Neuronal stem cell (in vitro differentiated cells): ENCODE measurements at regions not wholly inside any gene's neighbourhood (a gene's known extent, or its start where the extent isn't known, plus 50 kb on each side); places are given as distances from the start of the nearest gene placed in this dataset.

Experiments used
- DNase-seq: peaks from one replicate; pipeline ENCODE4 v3.0.0-alpha.2; 2013; ENCODE audit warnings: low spot score
- H2AFZ ChIP-seq: one replicate; pipeline ENCODE4 v1.6.1; 2013; ENCODE audit warnings: mild to moderate bottlenecking, low read length, inconsistent platforms
- H2AK5ac ChIP-seq: 2 replicates; pipeline ENCODE4 v1.6.1; 2013; ENCODE audit warnings: low read depth, mild to moderate bottlenecking, inconsistent platforms, low read length, moderate library complexity, mixed read lengths
- H2BK120ac ChIP-seq: 2 replicates; pipeline ENCODE4 v1.6.1; 2013; ENCODE audit warnings: low read depth, mild to moderate bottlenecking, inconsistent platforms, low read length, moderate library complexity, mixed read lengths
- H2BK12ac ChIP-seq: one replicate; pipeline ENCODE4 v1.6.1; 2013; ENCODE audit warnings: low read length, inconsistent platforms
- H2BK15ac ChIP-seq: 2 replicates; pipeline ENCODE4 v1.6.1; 2013; ENCODE audit warnings: mild to moderate bottlenecking, low read length, inconsistent platforms, mixed read lengths
- H2BK5ac ChIP-seq: one replicate; pipeline ENCODE4 v1.6.1; 2013; ENCODE audit warnings: inconsistent platforms, mild to moderate bottlenecking, low read length, moderate library complexity
- H3K14ac ChIP-seq: one replicate; pipeline ENCODE4 v1.6.1; 2013; ENCODE audit warnings: low read length, inconsistent platforms
- H3K18ac ChIP-seq: 2 replicates; pipeline ENCODE4 v1.6.1; 2013; ENCODE audit warnings: low read length, inconsistent platforms
- H3K23ac ChIP-seq: 2 replicates; pipeline ENCODE4 v1.6.1; 2013; ENCODE audit warnings: low read depth, mild to moderate bottlenecking, mixed read lengths, low read length, inconsistent platforms; ENCODE audit not compliant: poor library complexity
- H3K27ac ChIP-seq: replicated peaks from 3 replicates; pipeline ENCODE4 v1.5.1; 2013; ENCODE audit warnings: low read length, inconsistent platforms
- H3K27me3 ChIP-seq, 3 experiments: 2 replicates each; pipeline ENCODE4 v1.6.1; 2013; ENCODE audit warnings: low read length in 3 of 3, mild to moderate bottlenecking in 2 of 3, inconsistent platforms in 1 of 3, low read depth in 1 of 3, mixed read lengths in 1 of 3, moderate library complexity in 1 of 3; ENCODE audit not compliant: control insufficient read depth in 3 of 3, insufficient read depth in 3 of 3
- H3K36me3 ChIP-seq, 2 donors: replicated peaks in 1 of 2; 2 replicates each; pipeline ENCODE4 v1.6.1; 2013; ENCODE audit warnings: low read length in 2 of 2; ENCODE audit not compliant: control insufficient read depth in 2 of 2, insufficient read depth in 2 of 2
- H3K4ac ChIP-seq: 2 replicates; pipeline ENCODE4 v1.6.1; 2013; ENCODE audit warnings: inconsistent platforms, mild to moderate bottlenecking, low read length, moderate library complexity
- H3K4me1 ChIP-seq, 2 donors: 1 replicate in 1 of 2; 2 replicates in 1 of 2; pipeline ENCODE4 v1.6.1; 2013; ENCODE audit warnings: low read length in 2 of 2, low read depth in 1 of 2; ENCODE audit not compliant: control insufficient read depth in 2 of 2, insufficient read depth in 1 of 2
- H3K4me2 ChIP-seq: one replicate; pipeline ENCODE4 v1.6.1; 2013; ENCODE audit warnings: mild to moderate bottlenecking, low read length, inconsistent platforms; ENCODE audit not compliant: insufficient read depth, poor library complexity, severe bottlenecking
- H3K4me3 ChIP-seq, 2 donors: 2 replicates each; pipeline ENCODE4 v1.5.1; 2013; ENCODE audit warnings: low read length in 2 of 2, mild to moderate bottlenecking in 2 of 2, inconsistent platforms in 1 of 2, moderate library complexity in 1 of 2
- H3K79me1 ChIP-seq: one replicate; pipeline ENCODE4 v1.6.1; 2013; ENCODE audit warnings: low read depth, mild to moderate bottlenecking, inconsistent platforms, low read length, moderate library complexity
- H3K9ac ChIP-seq: one replicate; pipeline ENCODE4 v1.6.1; 2013; ENCODE audit warnings: mild to moderate bottlenecking, low read depth, low read length, inconsistent platforms; ENCODE audit not compliant: poor library complexity
- H3K9me3 ChIP-seq, 2 donors: replicated peaks in 1 of 2; 2 replicates each; pipeline versions ENCODE3 to v1.6.1; 2013; ENCODE audit warnings: low read length in 2 of 2, mild to moderate bottlenecking in 2 of 2, inconsistent platforms in 1 of 2, low read depth in 1 of 2, mixed read lengths in 1 of 2, moderate library complexity in 1 of 2; ENCODE audit not compliant: control insufficient read depth in 2 of 2, insufficient read depth in 1 of 2
- H4K8ac ChIP-seq: one replicate; pipeline ENCODE4 v1.6.1; 2013; ENCODE audit warnings: low read depth, mild to moderate bottlenecking, inconsistent platforms, low read length, moderate library complexity
- H4K91ac ChIP-seq: one replicate; pipeline ENCODE4 v1.6.1; 2013; ENCODE audit warnings: low read length, low read depth, mild to moderate bottlenecking, inconsistent platforms; ENCODE audit not compliant: poor library complexity
- WGBS, 2 donors: extraction: QIAGEN DNeasy Blood & Tissue Kit; methylation state at CpG; one replicate each; pipeline ENCODE4 v1.1.7; 2013; ENCODE audit warnings: missing lambda C conversion rate in 2 of 2, mixed read lengths in 1 of 2; ENCODE audit not compliant: insufficient read length in 2 of 2, insufficient replicate concordance in 1 of 2; ENCODE audit errors: extremely low coverage in 2 of 2; 5-methylcytosine and 5-hydroxymethylcytosine counted together

- Histone ChIP-seq H3K27ac (no peak overlapping the region), H2AFZ (no peak overlapping the region), H3K4me1 (no peaks in the 10 kb centered on the region), H3K18ac (no peak overlapping the region), H2BK5ac (no peak overlapping the region), H3K4ac (no peak overlapping the region), H3K23ac (no peak overlapping the region), H3K36me3 (no peaks in the 10 kb centered on the region), H3K4me3 (no peak overlapping the region), H4K91ac (no peak overlapping the region), H2BK12ac (no peak overlapping the region), H3K79me1 (no peaks in the 10 kb centered on the region), H2AK5ac (no peak overlapping the region), H3K4me2 (no peak overlapping the region), H3K9ac (no peak overlapping the region), H2BK120ac (no peak overlapping the region), H4K8ac (no peak overlapping the region), H3K27me3 (no peaks in the 10 kb centered on the region), H2BK15ac (no peak overlapping the region), H3K14ac (no peak overlapping the region), H3K9me3 (no peaks in the 10 kb centered on the region)
- DNase-seq, result no peak
- no CpG with 5 or more reads among the region's 1 CpG for WGBS, 2 donors
These were observed 1535.8 kb downstream of the NLGN4Y start for GRCh38 chrY:16060141-16060540.

DNA sequence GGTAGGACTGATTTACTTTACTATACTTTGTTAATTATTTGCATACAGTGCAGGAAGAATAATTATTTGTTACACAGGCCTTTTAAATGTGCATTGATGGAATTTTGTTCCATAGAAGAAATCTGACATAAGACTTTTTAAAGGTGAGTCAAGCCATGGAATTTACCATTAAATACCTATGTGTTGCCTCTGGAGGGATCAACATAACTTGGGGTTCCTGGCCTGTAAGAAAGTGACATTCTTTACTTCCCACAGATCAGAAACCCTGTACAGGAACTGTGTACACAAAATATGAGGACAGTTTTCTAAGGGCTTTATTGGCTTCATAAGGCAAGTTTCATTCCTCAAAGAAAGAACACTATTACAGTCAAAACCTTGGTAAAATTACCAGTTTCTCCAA lies 1536.4 kb downstream of the NLGN4Y start:
- H3K36me3 ChIP-seq, result no peaks in the 10 kb centered on the region
- no peak overlapping the region for H2BK5ac ChIP-seq
- H2BK120ac ChIP-seq, result no peak overlapping the region
- H3K79me1 ChIP-seq, result no peaks in the 10 kb centered on the region
- no peak overlapping the region for H3K14ac ChIP-seq
- H3K27ac ChIP-seq, result no peak overlapping the region
- H2AFZ ChIP-seq, result no peak overlapping the region
- no peak overlapping the region for H3K9ac ChIP-seq
- H4K91ac ChIP-seq, result no peak overlapping the region
- no peak overlapping the region for H3K18ac ChIP-seq
- H3K4me1 ChIP-seq, result no peaks in the 10 kb centered on the region
- no peak overlapping the region for H4K8ac ChIP-seq
- H2BK15ac ChIP-seq, result no peak overlapping the region
- no peaks in the 10 kb centered on the region for H3K9me3 ChIP-seq
- H3K27me3 ChIP-seq, result no peaks in the 10 kb centered on the region
- H3K23ac ChIP-seq, result no peak overlapping the region
- DNase-seq, result no peak
- no peak overlapping the region for H3K4ac ChIP-seq
- H2BK12ac ChIP-seq, result no peak overlapping the region
- no peak overlapping the region for H3K4me3 ChIP-seq
- no peak overlapping the region for H2AK5ac ChIP-seq
- H3K4me2 ChIP-seq, result no peak overlapping the region

DNA sequence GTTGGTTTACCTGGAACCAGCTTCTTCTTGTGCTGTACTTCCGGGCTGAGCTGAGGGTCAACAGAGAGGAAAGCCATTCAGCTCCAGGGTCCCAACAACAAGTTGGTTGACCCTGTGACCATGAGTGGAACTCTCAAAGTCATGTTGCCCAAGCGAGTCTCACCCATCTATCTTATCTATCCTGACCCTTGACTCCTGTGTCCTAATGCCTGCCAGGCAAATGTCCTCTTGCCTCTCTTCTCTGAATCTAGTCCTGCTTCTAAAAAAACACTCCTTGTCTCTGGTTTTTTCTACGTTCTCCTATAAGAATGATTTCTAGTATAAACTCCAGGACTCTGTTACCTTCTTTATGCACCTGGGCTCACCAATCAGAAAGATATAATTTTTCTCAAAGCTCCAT lies 1547.6 kb downstream of the NLGN4Y start:
- DNase-seq, result no peak
- Histone ChIP-seq H3K27ac (no peak overlapping the region), H2BK12ac (no peak overlapping the region), H3K4me2 (no peak overlapping the region), H3K9me3 (no peaks in the 10 kb centered on the region), H2BK120ac (no peak overlapping the region), H3K79me1 (no peaks in the 10 kb centered on the region), H3K36me3 (no peaks in the 10 kb centered on the region), H3K23ac (no peak overlapping the region), H2BK5ac (no peak overlapping the region), H4K8ac (no peak overlapping the region), H2AK5ac (no peak overlapping the region), H4K91ac (no peak overlapping the region), H2AFZ (no peak overlapping the region), H3K27me3 (no peaks in the 10 kb centered on the region), H3K18ac (no peak overlapping the region), H3K4me3 (no peak overlapping the region), H3K4ac (no peak overlapping the region), H3K4me1 (no peaks in the 10 kb centered on the region), H3K14ac (no peak overlapping the region), H2BK15ac (no peak overlapping the region), H3K9ac (no peak overlapping the region)
- no CpG with 5 or more reads among the region's 3 CpGs for WGBS, 2 donors

DNA sequence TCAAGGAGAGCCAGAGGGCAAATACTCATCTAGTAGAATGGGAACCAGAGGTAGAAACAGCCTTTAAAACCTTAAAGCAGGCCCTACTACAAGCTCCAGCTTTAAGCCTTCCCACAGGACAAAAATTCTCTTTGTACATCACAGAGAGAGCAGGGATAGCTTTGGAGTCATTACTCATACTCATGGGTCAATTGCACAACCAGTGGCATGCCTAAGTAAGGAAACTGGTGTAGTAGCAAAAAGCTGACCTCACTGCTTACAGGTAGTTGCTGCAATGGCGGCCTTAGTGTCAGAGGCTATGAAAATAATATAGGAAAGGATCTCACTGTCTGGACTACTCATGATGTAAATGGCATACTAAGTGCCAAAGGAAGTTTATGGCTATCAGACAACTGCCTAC lies 1551.4 kb downstream of the NLGN4Y start:
- no peaks in the 10 kb centered on the region for H3K9me3 ChIP-seq
- no peak overlapping the region for H2BK5ac ChIP-seq
- no peak overlapping the region for H4K91ac ChIP-seq
- no peak for DNase-seq
- H2BK12ac ChIP-seq, result no peak overlapping the region
- no peak overlapping the region for H3K18ac ChIP-seq
- H3K9ac ChIP-seq, result no peak overlapping the region
- no peak overlapping the region for H3K23ac ChIP-seq
- no CpG with 5 or more reads among the region's 1 CpG for WGBS, 2 donors
- H2BK15ac ChIP-seq, result no peak overlapping the region
- no peak overlapping the region for H2AK5ac ChIP-seq
- no peak overlapping the region for H3K4me3 ChIP-seq
- no peaks in the 10 kb centered on the region for H3K36me3 ChIP-seq
- H4K8ac ChIP-seq, result no peak overlapping the region
- no peaks in the 10 kb centered on the region for H3K27me3 ChIP-seq
- no peak overlapping the region for H3K27ac ChIP-seq
- no peak overlapping the region for H2AFZ ChIP-seq
- H3K14ac ChIP-seq, result no peak overlapping the region
- H3K4ac ChIP-seq, result no peak overlapping the region
- H3K79me1 ChIP-seq, result no peaks in the 10 kb centered on the region
- no peak overlapping the region for H2BK120ac ChIP-seq
- no peaks in the 10 kb centered on the region for H3K4me1 ChIP-seq
- no peak overlapping the region for H3K4me2 ChIP-seq
